ENCODE measurements at regions not wholly inside any gene's neighbourhood (a gene's known extent, or its start where the extent isn't known, plus 50 kb on each side); places are given as distances from the start of the nearest gene placed in this dataset.
"Not testable (repeated sequence)": the region's sequence is repeated elsewhere in the genome, so short reads cannot be mapped to it uniquely, and the experiment has no call there.

GRCh38 chr14:84891404-84891803 lies 638.5 kb upstream of the FLRT2 start:
- no peak overlapping the region for H3K4me3 ChIP-seq
- no peak overlapping the region for H3K27ac ChIP-seq

GRCh38 chr14:84894254-84894653 lies 635.7 kb upstream of the FLRT2 start:
- Histone ChIP-seq H3K4me3 (no peak overlapping the region), H3K27ac (no peak overlapping the region)

GRCh38 chr14:84922370-84922769 lies 607.6 kb upstream of the FLRT2 start:
- Histone ChIP-seq H3K4me3 (no peak overlapping the region), H3K27ac (no peak overlapping the region)

- Histone ChIP-seq H3K4me3 (no peak overlapping the region), H3K27ac (no peak overlapping the region)
Measured at GRCh38 chr14:84926656-84927055, 603.3 kb upstream of the FLRT2 start.

- Histone ChIP-seq H3K4me3 (no peak overlapping the region), H3K27ac (no peak overlapping the region)
Measured at GRCh38 chr14:84927096-84927827, 602.7 kb upstream of the FLRT2 start.

- Histone ChIP-seq H3K4me3 (no peak overlapping the region), H3K27ac (no peak overlapping the region)
Measured at GRCh38 chr14:84929086-84929485, 600.9 kb upstream of the FLRT2 start.

GRCh38 chr14:84929834-84930233 lies 600.1 kb upstream of the FLRT2 start:
- H3K27ac ChIP-seq, result no peak overlapping the region
- H3K4me3 ChIP-seq, result no peak overlapping the region

GRCh38 chr14:84937016-84937415 lies 592.9 kb upstream of the FLRT2 start:
- Histone ChIP-seq H3K27ac (no peak overlapping the region), H3K4me3 (no peak overlapping the region)

GRCh38 chr14:84937449-84937848 lies 592.5 kb upstream of the FLRT2 start:
- Histone ChIP-seq H3K4me3 (no peak overlapping the region), H3K27ac (no peak overlapping the region)

- not testable (repeated sequence) for H3K4me3 ChIP-seq, H3K27ac ChIP-seq
Measured at GRCh38 chr14:84944901-84945300, 585.0 kb upstream of the FLRT2 start.

GRCh38 chr14:84959851-84960520 lies 570.0 kb upstream of the FLRT2 start:
- no peak overlapping the region for H3K27ac ChIP-seq
- no peak overlapping the region for H3K4me3 ChIP-seq

- no peak overlapping the region for H3K4me3 ChIP-seq
- H3K27ac ChIP-seq, result no peak overlapping the region
Measured at GRCh38 chr14:84961637-84962036, 568.3 kb upstream of the FLRT2 start.

GRCh38 chr14:84963518-84963917 lies 566.4 kb upstream of the FLRT2 start:
- H3K4me3 ChIP-seq, result no peak overlapping the region
- no peak overlapping the region for H3K27ac ChIP-seq

- Histone ChIP-seq H3K27ac (no peak overlapping the region), H3K4me3 (no peak overlapping the region)
Measured at GRCh38 chr14:84965279-84965678, 564.7 kb upstream of the FLRT2 start.

- Histone ChIP-seq H3K27ac (no peak overlapping the region), H3K4me3 (no peak overlapping the region)
Measured at GRCh38 chr14:84969501-84969900, 560.4 kb upstream of the FLRT2 start.

GRCh38 chr14:84975241-84975902 lies 554.6 kb upstream of the FLRT2 start:
- no peak overlapping the region for H3K4me3 ChIP-seq
- H3K27ac ChIP-seq, result no peak overlapping the region

GRCh38 chr14:84976805-84977204 lies 553.1 kb upstream of the FLRT2 start:
- no peak overlapping the region for H3K4me3 ChIP-seq

GRCh38 chr14:84987042-84987441 lies 542.9 kb upstream of the FLRT2 start:
- H3K27ac ChIP-seq, result no peak overlapping the region
- H3K4me3 ChIP-seq, result no peak overlapping the region

More at GRCh38 chr14:84976805-84977204, 553.1 kb upstream of the FLRT2 start:
- H3K27ac ChIP-seq, result no peak overlapping the region

GRCh38 chr14:84988357-84988756 lies 541.6 kb upstream of the FLRT2 start:
- no peak overlapping the region for H3K4me3 ChIP-seq
- peak overlapping the region in 1 of 21 experiments; percentile 7 for H3K27ac ChIP-seq

- no peak overlapping the region for H3K27ac ChIP-seq
- H3K4me3 ChIP-seq, result no peak overlapping the region
Measured at GRCh38 chr14:84991021-84991420, 538.9 kb upstream of the FLRT2 start.

- Histone ChIP-seq H3K4me3 (no peak overlapping the region), H3K27ac (no peak overlapping the region)
Measured at GRCh38 chr14:84998216-84998615, 531.7 kb upstream of the FLRT2 start.
